Lower leg skin (tissue), 3 donors: ENCODE measurements at regions not wholly inside any gene's neighbourhood (a gene's known extent, or its start where the extent isn't known, plus 50 kb on each side); places are given as distances from the start of the nearest gene placed in this dataset.

Source experiments
- POLR2A ChIP-seq, 2 donors: fragments of 450-650 bp; IDR thresholded peaks; one replicate each; pipeline ENCODE4 v1.6.1; 2016 to 2017; ENCODE audit warnings: antibody characterized with exemption in 2 of 2, mild to moderate bottlenecking in 1 of 2, moderate library complexity in 1 of 2
- TF ChIP-seq, protein P1 (sequence below), 3 donors: fragments of 450-650 bp; IDR thresholded peaks; one replicate each; pipeline ENCODE4 v1.5.1; 2016; ENCODE audit warnings: antibody characterized with exemption in 3 of 3, mild to moderate bottlenecking in 3 of 3, moderate library complexity in 2 of 3

DNA sequence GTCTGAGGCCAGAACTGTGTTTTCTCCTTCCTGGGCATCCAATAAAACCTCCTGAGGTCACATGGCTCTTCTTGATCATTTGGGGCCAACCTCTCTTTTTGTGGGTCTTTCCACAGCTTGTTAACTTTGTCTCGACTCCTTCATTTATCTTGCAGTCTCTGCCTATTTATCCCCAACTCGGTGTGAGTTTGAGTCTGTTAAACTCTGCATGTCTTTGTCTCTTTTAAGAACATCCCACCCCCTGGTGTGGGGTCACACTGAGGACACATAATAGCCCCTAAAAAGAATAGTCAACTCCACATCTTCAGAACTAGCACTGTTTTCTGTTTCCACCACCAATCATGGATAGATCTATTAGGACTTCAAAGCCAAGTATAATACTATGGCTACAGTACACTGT lies 187.2 kb downstream of the TLE3 start:
- TF ChIP-seq, protein P1, sequence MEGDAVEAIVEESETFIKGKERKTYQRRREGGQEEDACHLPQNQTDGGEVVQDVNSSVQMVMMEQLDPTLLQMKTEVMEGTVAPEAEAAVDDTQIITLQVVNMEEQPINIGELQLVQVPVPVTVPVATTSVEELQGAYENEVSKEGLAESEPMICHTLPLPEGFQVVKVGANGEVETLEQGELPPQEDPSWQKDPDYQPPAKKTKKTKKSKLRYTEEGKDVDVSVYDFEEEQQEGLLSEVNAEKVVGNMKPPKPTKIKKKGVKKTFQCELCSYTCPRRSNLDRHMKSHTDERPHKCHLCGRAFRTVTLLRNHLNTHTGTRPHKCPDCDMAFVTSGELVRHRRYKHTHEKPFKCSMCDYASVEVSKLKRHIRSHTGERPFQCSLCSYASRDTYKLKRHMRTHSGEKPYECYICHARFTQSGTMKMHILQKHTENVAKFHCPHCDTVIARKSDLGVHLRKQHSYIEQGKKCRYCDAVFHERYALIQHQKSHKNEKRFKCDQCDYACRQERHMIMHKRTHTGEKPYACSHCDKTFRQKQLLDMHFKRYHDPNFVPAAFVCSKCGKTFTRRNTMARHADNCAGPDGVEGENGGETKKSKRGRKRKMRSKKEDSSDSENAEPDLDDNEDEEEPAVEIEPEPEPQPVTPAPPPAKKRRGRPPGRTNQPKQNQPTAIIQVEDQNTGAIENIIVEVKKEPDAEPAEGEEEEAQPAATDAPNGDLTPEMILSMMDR (IDR thresholded peaks at IDR 0.05): no peak
- no peak for TF ChIP-seq POLR2A (IDR thresholded peaks at IDR 0.05)
